ENCODE measurements at regions not wholly inside any gene's neighbourhood (a gene's known extent, or its start where the extent isn't known, plus 50 kb on each side); places are given as distances from the start of the nearest gene placed in this dataset.

GRCh38 chr6:131383421-131384411 lies 189.3 kb upstream of the ARG1 start:
- DNase-seq: no peak

- no peak for DNase-seq
These were observed 185.2 kb upstream of the ARG1 start for GRCh38 chr6:131387562-131388447.

- DNase-seq: no peak
These were observed 182.7 kb upstream of the ARG1 start for GRCh38 chr6:131390322-131390721.

GRCh38 chr6:131391116-131391515 lies 181.9 kb upstream of the ARG1 start:
- no peak for DNase-seq

DNA sequence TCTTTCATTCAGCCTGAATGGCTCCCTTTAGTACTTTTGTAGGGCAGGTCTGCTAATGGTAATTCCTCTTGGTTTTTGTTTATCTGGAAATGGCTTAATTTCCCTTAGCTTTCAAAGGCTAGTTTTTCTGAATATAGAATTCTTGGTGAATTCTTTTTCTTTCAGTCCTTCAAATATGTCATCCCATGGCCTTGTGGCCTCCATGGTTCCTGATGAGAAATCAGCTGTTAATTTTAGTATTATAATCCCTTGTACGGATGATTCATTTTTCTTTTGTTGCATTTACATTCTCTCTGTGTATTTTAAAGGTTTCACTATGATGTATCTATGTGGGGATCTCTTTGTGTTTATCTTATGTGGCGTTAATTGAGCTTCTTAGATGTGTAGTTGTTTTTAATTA lies 179.6 kb upstream of the ARG1 start:
- no peak for DNase-seq

GRCh38 chr6:131394768-131395432 lies 178.1 kb upstream of the ARG1 start:
- no peak for DNase-seq

DNA sequence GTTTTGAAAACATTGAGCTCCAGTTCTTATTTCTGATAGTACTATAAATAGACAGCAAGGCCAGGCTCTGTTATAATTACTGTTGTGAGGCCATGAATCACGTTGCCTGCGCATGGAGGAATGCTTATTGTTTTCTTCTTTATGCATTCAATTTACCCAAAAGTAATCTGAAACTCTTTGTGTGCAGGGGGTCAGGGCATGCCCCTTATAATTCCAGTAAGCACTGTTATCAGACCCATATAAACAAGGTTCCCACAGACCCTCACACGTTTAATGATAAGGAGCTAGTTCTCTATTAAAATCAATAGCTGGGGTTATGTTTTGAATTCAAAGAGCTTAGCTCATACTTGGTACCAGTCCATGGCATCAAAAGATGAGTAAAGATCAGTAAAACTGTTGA lies 174.8 kb upstream of the ARG1 start:
- no peak for DNase-seq

DNA sequence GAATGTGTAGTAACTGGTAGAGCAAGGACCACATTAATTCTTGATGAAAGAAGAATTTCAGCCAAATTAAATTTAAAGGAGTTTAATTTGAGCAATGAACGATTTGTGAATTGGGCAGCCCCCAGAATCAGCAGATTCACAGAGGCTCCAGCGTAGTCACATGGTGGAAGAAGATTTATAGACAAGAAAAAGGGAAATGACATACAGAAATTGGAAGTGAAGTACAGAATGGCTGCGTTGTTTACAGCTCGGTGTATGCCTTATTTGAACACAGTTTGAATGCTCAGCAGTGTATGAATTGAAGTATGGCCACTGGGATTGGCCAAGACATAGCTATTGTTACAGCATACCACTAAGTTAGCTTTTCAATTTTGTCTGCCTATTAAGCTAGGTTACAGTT lies 173.6 kb upstream of the ARG1 start:
- no peak for DNase-seq

DNA sequence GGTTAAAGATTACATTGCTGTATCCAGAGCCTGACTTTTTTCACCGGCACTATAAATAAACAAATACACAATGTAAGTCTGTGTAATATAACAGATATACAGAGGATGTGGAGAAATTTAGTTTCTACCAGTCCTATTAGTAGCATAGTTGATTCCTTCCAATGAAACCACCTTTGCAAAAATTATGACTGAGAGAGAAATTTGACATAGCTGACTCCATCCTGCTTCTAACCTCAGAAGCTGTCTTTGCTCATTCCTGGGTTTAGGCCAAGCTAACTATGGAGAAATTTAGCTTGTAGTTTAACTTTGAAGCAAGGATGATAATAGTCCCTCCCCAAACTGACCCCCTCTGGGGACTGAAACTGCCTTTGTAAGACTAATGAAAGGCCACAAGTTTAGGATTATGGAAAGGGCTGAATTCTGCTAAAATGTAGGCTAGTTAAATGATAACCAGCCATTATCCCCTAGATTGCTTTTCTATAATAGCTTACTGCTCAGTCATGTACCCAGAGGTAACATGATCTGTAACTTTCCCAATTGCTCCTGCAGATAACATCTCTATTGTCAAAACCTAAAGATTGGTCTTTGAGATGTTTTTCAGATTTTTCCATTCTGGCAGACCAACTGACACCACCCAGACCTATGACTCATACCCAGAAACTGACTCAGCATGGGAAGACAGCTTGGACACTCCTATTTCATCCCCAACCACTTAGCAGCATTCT lies 172.8 kb upstream of the ARG1 start:
- no peak for DNase-seq

- DNase-seq: no peak
These were observed 172.1 kb upstream of the ARG1 start for GRCh38 chr6:131400779-131401496.

- DNase-seq: no peak
These were observed 164.2 kb upstream of the ARG1 start for GRCh38 chr6:131408811-131409210.

- DNase-seq: no peak
These were observed 162.2 kb upstream of the ARG1 start for GRCh38 chr6:131410785-131411184.

- no peak for DNase-seq
These were observed 159.8 kb upstream of the ARG1 start for GRCh38 chr6:131412960-131413830.

GRCh38 chr6:131413831-131414191 lies 159.2 kb upstream of the ARG1 start:
- no peak for DNase-seq

- DNase-seq: no peak
These were observed 158.1 kb upstream of the ARG1 start for GRCh38 chr6:131414956-131415355.

DNA sequence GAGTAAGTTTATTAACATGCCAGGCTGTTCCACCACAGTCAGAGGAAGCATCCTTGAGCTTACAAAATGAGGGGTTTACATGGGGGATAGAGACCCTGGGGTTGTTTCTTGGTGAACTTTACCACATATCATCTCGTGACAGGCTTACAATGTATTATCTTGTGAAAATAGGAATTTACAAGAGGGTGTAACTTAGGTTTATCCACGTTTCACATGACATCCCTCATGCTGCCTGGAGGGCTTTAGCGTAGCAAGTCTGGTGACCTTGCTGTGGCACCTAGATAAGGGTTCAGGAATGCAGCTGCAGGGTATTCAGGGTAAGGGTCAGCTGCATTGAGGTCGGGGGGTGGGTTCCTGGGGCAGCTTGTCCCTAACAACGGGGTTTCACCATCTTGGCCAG lies 154.6 kb upstream of the ARG1 start:
- no peak for DNase-seq

GRCh38 chr6:131419702-131420101 lies 153.3 kb upstream of the ARG1 start:
- no peak for DNase-seq

DNA sequence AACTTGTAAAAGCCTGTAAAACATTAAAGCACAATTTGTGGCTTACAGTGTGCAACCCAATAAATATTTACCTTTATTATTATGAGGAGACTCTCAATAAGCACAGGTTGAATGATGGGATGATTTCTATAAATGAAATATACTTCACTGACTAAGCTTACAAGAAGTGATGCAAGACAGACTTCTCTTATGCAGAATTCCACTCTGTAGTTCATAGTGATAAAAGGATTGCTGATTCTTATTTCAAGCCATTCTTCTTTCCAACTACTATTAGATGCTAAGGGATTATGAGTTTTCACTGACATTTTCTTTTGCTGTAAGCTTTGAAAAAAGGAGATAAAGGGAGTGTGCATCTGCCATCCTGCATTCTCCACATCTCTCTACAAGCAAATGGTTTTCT lies 149.0 kb upstream of the ARG1 start:
- DNase-seq: no peak

DNA sequence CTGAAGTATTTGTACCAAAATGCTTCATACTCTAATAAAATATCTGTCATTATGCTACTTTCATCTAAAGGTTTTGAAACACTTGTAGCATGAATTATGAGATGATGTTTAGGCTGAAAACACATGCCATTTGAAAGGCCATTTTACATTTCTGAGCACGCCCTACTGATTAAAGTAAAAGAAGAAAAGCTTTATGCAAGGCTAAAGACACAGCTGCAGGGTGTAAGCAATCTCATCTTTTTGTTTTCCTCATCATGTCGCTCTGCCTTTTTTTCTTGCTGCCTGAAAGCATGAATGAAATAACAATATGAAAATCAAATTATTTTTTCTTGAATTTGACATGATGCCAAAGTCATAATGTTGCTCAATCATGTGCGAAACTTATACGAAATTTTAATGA lies 148.6 kb upstream of the ARG1 start:
- no peak for DNase-seq

GRCh38 chr6:131427434-131428058 lies 145.5 kb upstream of the ARG1 start:
- no peak for DNase-seq

Data from activated CD8-positive, alpha-beta memory T cell treated with anti-CD3 and anti-CD28 coated beads, Interleukin-2, amount 50 U/mL, for 48 hours (primary cell).